ENCODE measurements at regions not wholly inside any gene's neighbourhood (a gene's known extent, or its start where the extent isn't known, plus 50 kb on each side); places are given as distances from the start of the nearest gene placed in this dataset.

DNA sequence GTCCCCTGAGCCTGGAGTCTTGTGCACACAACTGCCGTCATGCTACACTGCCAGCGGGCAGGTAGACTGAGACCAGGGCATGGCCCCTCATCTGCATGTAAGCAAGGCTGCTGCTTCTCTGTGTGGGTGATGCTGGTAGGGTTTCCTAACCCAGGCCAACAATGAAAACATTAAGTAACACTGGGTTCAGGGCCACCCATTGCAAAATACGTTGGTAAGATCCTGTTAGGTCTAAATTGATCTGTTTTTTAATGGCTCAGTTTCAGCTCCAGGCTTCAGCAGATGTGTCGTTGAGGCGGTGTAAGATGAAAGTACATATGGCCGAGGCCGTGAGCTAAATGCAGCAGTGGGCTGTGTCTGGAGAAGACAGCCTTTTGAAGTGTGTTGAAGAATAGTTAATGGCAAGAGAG is 383.4 kb downstream of the IRS2 start:
- Histone ChIP-seq H3K27ac (ENCODE audit: insufficient read length, low read depth, low read length) (no peak overlapping the region), H4K91ac (ENCODE audit: insufficient read length, low read depth, low read length) (no peak overlapping the region), H2AK5ac (ENCODE audit: insufficient read length, low read length) (no peak overlapping the region), H3K27me3 (ENCODE audit: insufficient read depth, low read length) (no peaks in the 10 kb centered on the region), H2AFZ (ENCODE audit: low read length) (no peak overlapping the region), H4K20me1 (ENCODE audit: control insufficient read depth, insufficient read depth, insufficient read length) (no peaks in the 10 kb centered on the region), H4K5ac (ENCODE audit: insufficient read length, low read depth, low read length) (no peak overlapping the region), H4K8ac (replicated peaks; ENCODE audit: insufficient read length, low read depth, low read length) (no peak overlapping the region), H2BK12ac (ENCODE audit: insufficient read length, low read depth, low read length) (no peak overlapping the region), H3K9ac (ENCODE audit: extremely low read depth, insufficient read length, low read length) (no peak overlapping the region), H3K23me2 (ENCODE audit: insufficient read length, low read depth, low read length, poor library complexity, severe bottlenecking) (no peaks in the 10 kb centered on the region), H3K18ac (ENCODE audit: insufficient read length, low read depth, low read length) (no peak overlapping the region), H3T11ph (ENCODE audit: low read length) (no peak overlapping the region), H3K23ac (ENCODE audit: insufficient read length, low read depth, low read length) (no peak overlapping the region), H3K4me1 (ENCODE audit: insufficient read depth, low read length) (no peaks in the 10 kb centered on the region), H3K4ac (ENCODE audit: low read depth, low read length) (no peak overlapping the region), H2BK120ac (ENCODE audit: low read depth, low read length, poor library complexity, severe bottlenecking) (no peak overlapping the region), H2BK5ac (ENCODE audit: insufficient read length, low read length) (no peak overlapping the region), H3K79me1 (ENCODE audit: insufficient read depth, low read depth, low read length, poor library complexity, severe bottlenecking) (no peaks in the 10 kb centered on the region), H3K4me2 (ENCODE audit: insufficient read depth, insufficient read length, low read length) (no peak overlapping the region), H3K56ac (ENCODE audit: insufficient read length, low read depth, low read length) (no peak overlapping the region), H3K79me2 (ENCODE audit: insufficient read depth, low read length) (no peaks in the 10 kb centered on the region), H3K9me3 (ENCODE audit: control insufficient read depth, low read depth, low read length) (no peaks in the 10 kb centered on the region), H3K14ac (ENCODE audit: insufficient read depth, low read length) (no peak overlapping the region), H2BK20ac (ENCODE audit: low read depth, low read length, poor library complexity, severe bottlenecking) (no peak overlapping the region), H2BK15ac (ENCODE audit: low read depth, low read length) (no peak overlapping the region)
- H3K4me1 Mint-ChIP-seq: peaks cover 12 to 14% of the 10 kb centered on the region in 2 experiments
- peaks cover 9 to 14% of the 10 kb centered on the region in 2 experiments for H3K9me3 Mint-ChIP-seq
- H3K36me3 Mint-ChIP-seq (ENCODE audit: insufficient read depth in 1 of 3, low read depth in 3 of 3): peaks cover 3 to 11% (median 5%) of the 10 kb centered on the region in 3 experiments; a peak in 4 of 7 replicates
- WGBS (ENCODE audit: extremely low coverage, insufficient read length, low lambda C conversion rate): no CpG with 5 or more reads among the region's 7 CpGs
- H3K4me3 Mint-ChIP-seq: no peak overlapping the region
- H3K27me3 Mint-ChIP-seq (ENCODE audit: low read depth): no peaks in the 10 kb centered on the region
- no peak for TF ChIP-seq CTCF (conservative IDR thresholded peaks at IDR 0.05)
- DNase-seq: no peak
- no peak overlapping the region for H3K27ac Mint-ChIP-seq

Data from H9 (cell line).